IMR-90 (cell line): ENCODE measurements at regions not wholly inside any gene's neighbourhood (a gene's known extent, or its start where the extent isn't known, plus 50 kb on each side); places are given as distances from the start of the nearest gene placed in this dataset.

ENCODE experiments used
- ATAC-seq: fragments of 200-7000 bp; cut with Tn5 transposase; 2 replicates; pipeline ENCODE4 v1.9.1; 2020; ENCODE audit warnings: low read depth, mild to moderate bottlenecking, moderate library complexity
- BruUV-seq: library from RNA; stranded (reverse); fragments of 400-500 nt; replicated peaks from 2 replicates; lab custom pipeline; 2021; lab: Mats Ljungman, UMichigan
- CTCF ChIA-PET: fragments of 300-600 bp; formaldehyde crosslinking; extraction: SDS; loops from one replicate; lab custom pipeline; 2021; ENCODE audit warnings: antibody characterized with exemption; lab: Yijun Ruan, JAX
- POLR2A ChIA-PET: fragments of 300-600 bp; sonication (Branson Sonifier 250); formaldehyde crosslinking; loops from one replicate; lab custom pipeline; 2022; ENCODE audit warnings: antibody characterized with exemption; ENCODE audit not compliant: unreplicated experiment; lab: Charles Lee
- DNase-seq: peaks from one replicate; pipeline ENCODE4 v3.0.0; 2013
- H2AFZ ChIP-seq: replicated peaks from 2 replicates; pipeline ENCODE3; 2013; ENCODE audit warnings: low read length, mild to moderate bottlenecking; ENCODE audit not compliant: poor library complexity
- H2AK5ac ChIP-seq: 2 replicates; pipeline ENCODE4 v1.6.1; 2013; ENCODE audit warnings: low read depth, low read length, inconsistent platforms
- H2AK9ac ChIP-seq: replicated peaks from 2 replicates; pipeline ENCODE3; 2013; ENCODE audit warnings: mild to moderate bottlenecking, low read depth, low read length, moderate library complexity; ENCODE audit not compliant: poor library complexity
- H2BK120ac ChIP-seq: 2 replicates; pipeline ENCODE4 v1.6.1; 2013; ENCODE audit warnings: low read depth, low read length, inconsistent platforms
- H2BK15ac ChIP-seq: 3 replicates; pipeline ENCODE4 v1.6.1; 2013; ENCODE audit warnings: low read depth, low read length, inconsistent platforms
- H2BK20ac ChIP-seq: 2 replicates; pipeline ENCODE4 v1.6.1; 2013; ENCODE audit warnings: low read depth, mild to moderate bottlenecking, inconsistent platforms, low read length, moderate library complexity
- H2BK5ac ChIP-seq: 2 replicates; pipeline ENCODE4 v1.6.1; 2013; ENCODE audit warnings: mild to moderate bottlenecking, low read depth, low read length, inconsistent platforms; ENCODE audit not compliant: poor library complexity, severe bottlenecking
- H3K14ac ChIP-seq: replicated peaks from 2 replicates; pipeline ENCODE4 v1.6.1; 2013; ENCODE audit warnings: low read depth, low read length, inconsistent platforms
- H3K18ac ChIP-seq: 2 replicates; pipeline ENCODE4 v1.6.1; 2013; ENCODE audit warnings: low read depth, low read length, control low read depth
- H3K23ac ChIP-seq: 2 replicates; pipeline ENCODE4 v1.6.1; 2013; ENCODE audit warnings: low read depth, low read length, inconsistent platforms
- H3K27ac ChIP-seq: 2 replicates; pipeline ENCODE4 v1.5.1; 2013; ENCODE audit warnings: mild to moderate bottlenecking, control low read depth, low read length; ENCODE audit not compliant: insufficient read depth
- H3K27me3 ChIP-seq: 2 replicates; pipeline ENCODE4 v1.6.1; 2013; ENCODE audit warnings: low read length; ENCODE audit not compliant: control insufficient read depth, insufficient read depth
- H3K36me3 ChIP-seq: 2 replicates; pipeline ENCODE4 v1.6.1; 2013; ENCODE audit warnings: low read length, mixed read lengths; ENCODE audit not compliant: control insufficient read depth, insufficient read depth
- H3K4ac ChIP-seq: 2 replicates; pipeline ENCODE4 v1.6.1; 2013; ENCODE audit warnings: low read depth, low read length, inconsistent platforms
- H3K4me1 ChIP-seq: 2 replicates; pipeline ENCODE4 v1.6.1; 2013; ENCODE audit warnings: low read length, mixed read lengths; ENCODE audit not compliant: control insufficient read depth, insufficient read depth
- H3K4me2 ChIP-seq: 2 replicates; pipeline ENCODE4 v1.6.1; 2013; ENCODE audit warnings: low read depth, mild to moderate bottlenecking, control low read depth, low read length, moderate library complexity
- H3K4me3 ChIP-seq: 2 replicates; pipeline ENCODE4 v1.5.1; 2013; ENCODE audit warnings: low read depth, mild to moderate bottlenecking, control low read depth, low read length, moderate library complexity; ENCODE audit not compliant: insufficient read depth
- H3K56ac ChIP-seq: 2 replicates; pipeline ENCODE4 v1.6.1; 2013; ENCODE audit warnings: low read length, inconsistent platforms; ENCODE audit not compliant: insufficient read depth; ENCODE audit errors: extremely low read depth
- H3K79me1 ChIP-seq, 2 experiments: 2 replicates each; pipeline ENCODE4 v1.6.1; 2013; ENCODE audit warnings: low read length in 2 of 2, inconsistent platforms in 1 of 2, low read depth in 1 of 2
- H3K9ac ChIP-seq: 2 replicates; pipeline ENCODE4 v1.6.1; 2013; ENCODE audit warnings: low read depth, low read length, control low read depth
- H3K9me1 ChIP-seq: 2 replicates; pipeline ENCODE4 v1.6.1; 2013; ENCODE audit warnings: low read length, inconsistent platforms; ENCODE audit not compliant: insufficient read depth
- H3K9me3 ChIP-seq: 2 replicates; pipeline ENCODE4 v1.6.1; 2013; ENCODE audit warnings: low read length; ENCODE audit not compliant: control insufficient read depth, insufficient read depth
- H4K20me1 ChIP-seq: 2 replicates; pipeline ENCODE4 v1.6.1; 2013; ENCODE audit warnings: low read length, inconsistent platforms; ENCODE audit not compliant: insufficient read depth
- H4K5ac ChIP-seq: 2 replicates; pipeline ENCODE4 v1.6.1; 2013; ENCODE audit warnings: mild to moderate bottlenecking, low read depth, low read length, control low read depth
- H4K8ac ChIP-seq, 2 experiments: 2 replicates each; pipeline ENCODE4 v1.6.1; 2013; ENCODE audit warnings: low read depth in 2 of 2, low read length in 2 of 2, control low read depth in 1 of 2, inconsistent platforms in 1 of 2
- H4K91ac ChIP-seq: 2 replicates; pipeline ENCODE4 v1.6.1; 2013; ENCODE audit warnings: low read depth, low read length, inconsistent platforms; ENCODE audit not compliant: insufficient read depth
- BHLHE40 ChIP-seq: fragments of 150-350 bp; IDR thresholded peaks from 2 replicates; pipeline ENCODE4 v1.6.1; 2016; ENCODE audit warnings: mild to moderate bottlenecking, low read depth, low read length
- FOS ChIP-seq: fragments of 150-350 bp; IDR thresholded peaks from 2 replicates; pipeline ENCODE4 v1.6.1; 2016; ENCODE audit warnings: low read depth, low read length
- MAZ ChIP-seq: IDR thresholded peaks from 2 replicates; pipeline ENCODE4 v1.6.1; 2012; ENCODE audit warnings: low read depth, mild to moderate bottlenecking, low read length, improper control_type of control experiment, moderate library complexity, borderline replicate concordance
- NFE2L2 ChIP-seq: fragments of 150-350 bp; IDR thresholded peaks from 2 replicates; pipeline ENCODE4 v1.6.1; 2016; ENCODE audit warnings: low read depth, mild to moderate bottlenecking, low read length
- POLR2A ChIP-seq: IDR thresholded peaks from 2 replicates; pipeline ENCODE4 v1.6.1; 2012; ENCODE audit warnings: mild to moderate bottlenecking, low read depth, low read length
- RAD21 ChIP-seq: IDR thresholded peaks from 2 replicates; pipeline ENCODE4 v1.6.1; 2012; ENCODE audit warnings: low read length, improper control_type of control experiment
- RCOR1 ChIP-seq: IDR thresholded peaks from 2 replicates; pipeline ENCODE4 v1.6.1; 2012; ENCODE audit warnings: mild to moderate bottlenecking, low read length, improper control_type of control experiment; ENCODE audit not compliant: insufficient replicate concordance
- SMC3 ChIP-seq: fragments of 150-350 bp; IDR thresholded peaks from 2 replicates; pipeline ENCODE4 v1.6.1; 2016; ENCODE audit warnings: low read depth, mild to moderate bottlenecking, antibody characterized with exemption, low read length, moderate library complexity
- WGBS, 2 experiments: methylation state at CpG; one replicate each; pipeline versions ENCODE4 v1.1.5 to v1.1.7; 2013; ENCODE audit warnings: missing lambda C conversion rate in 2 of 2; ENCODE audit not compliant: insufficient read length in 1 of 2; ENCODE audit errors: extremely low coverage in 2 of 2; 5-methylcytosine and 5-hydroxymethylcytosine counted together
- dilution Hi-C: fragments of 300-500 bp; cut with HindIII; formaldehyde crosslinking; loops from one replicate; pipeline ENCODE4 v1.14.3; 2018; ENCODE audit warnings: low sequenced_read_pairs; ENCODE audit not compliant: unreplicated experiment
- in situ Hi-C: fragments of 300-500 bp; cut with MboI; formaldehyde crosslinking; loops from 3 replicates; pipeline ENCODE4 v1.14.3; 2019; ENCODE audit warnings: low sequenced_read_pairs, inconsistent platforms, mixed read lengths
- intact Hi-C: fragments of 100-400 bp; cut with micrococcal nuclease; formaldehyde crosslinking; loops from 2 replicates; pipeline ENCODE4 v1.10.0; 2022
- TF ChIP-seq, protein P1 (sequence below): conservative IDR thresholded peaks from 2 replicates; pipeline ENCODE4 v1.5.1; 2012; ENCODE audit warnings: mild to moderate bottlenecking, low read depth, low read length, improper control_type of control experiment
- TF ChIP-seq, protein P2 (sequence below): fragments of 150-350 bp; IDR thresholded peaks from 2 replicates; pipeline ENCODE4 v1.6.1; 2016; ENCODE audit warnings: low read depth, mild to moderate bottlenecking, low read length, moderate library complexity, borderline replicate concordance
- TF ChIP-seq, protein P3 (sequence below): fragments of 150-350 bp; IDR thresholded peaks from 2 replicates; pipeline ENCODE4 v1.6.1; 2017; ENCODE audit warnings: mild to moderate bottlenecking, antibody characterized with exemption, low read length, low read depth

DNA sequence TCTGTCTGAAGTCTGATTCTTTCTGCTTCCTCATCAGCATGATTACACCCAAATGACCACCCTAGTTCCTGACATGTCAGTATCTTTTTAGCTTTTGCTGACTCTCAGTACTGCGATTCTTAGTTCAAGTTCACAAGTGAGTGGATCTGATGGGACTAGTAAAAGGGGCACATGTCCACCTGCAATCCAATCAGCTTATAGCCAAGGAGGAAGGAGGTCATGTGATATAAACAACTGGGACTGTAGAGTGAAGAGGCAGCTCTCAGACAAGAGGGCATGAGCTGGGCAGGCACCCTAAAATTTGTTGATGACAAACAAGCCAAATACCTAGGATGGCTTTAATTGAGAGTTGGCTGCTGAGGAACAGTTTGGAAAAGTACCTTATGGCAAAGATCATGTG lies 68.1 kb upstream of the OTOGL start:
- BruUV-seq: no TSS peak
- Histone ChIP-seq H2BK5ac (no peak overlapping the region), H3K4ac (peak overlapping the region; percentile 35; the same call in 1 of the 2 replicates), H3K9ac (no peak overlapping the region), H2BK15ac (peak overlapping the region; percentile 79; the same call in 2 of the 3 replicates), H3K79me1 (no peaks in the 10 kb centered on the region; a peak in 1 of 4 replicates), H4K91ac (no peak overlapping the region), H3K27ac (no peak overlapping the region), H4K8ac (peak overlapping the region; percentile 24 to 34; a peak in 2 of 4 replicates), H2AK9ac (no peak overlapping the region), H2AK5ac (peak overlapping the region; percentile 45), H3K56ac (no peak overlapping the region), H4K20me1 (no peaks in the 10 kb centered on the region), H3K27me3 (no peaks in the 10 kb centered on the region), H2BK120ac (peak overlapping the region; percentile 14; the same call in 1 of the 2 replicates), H4K5ac (peak overlapping the region; percentile 29; the same call in 1 of the 2 replicates), H3K23ac (peak overlapping the region; percentile 65), H2AFZ (peak overlapping the region; percentile 74), H3K18ac (no peak overlapping the region; the same call in 1 of the 2 replicates), H3K9me1 (no peaks in the 10 kb centered on the region), H3K4me2 (no peak overlapping the region), H3K36me3 (no peaks in the 10 kb centered on the region), H3K14ac (peak overlapping the region; percentile 63; the same call in 1 of the 2 replicates), H3K4me3 (no peak overlapping the region), H2BK20ac (peak overlapping the region; percentile 66; the same call in 1 of the 2 replicates), H3K4me1 (0 out of 2 replicates have a peak, but pooled peaks cover 3% of the 10 kb centered on the region), H3K9me3 (peaks cover 3% of the 10 kb centered on the region; the same call in 1 of the 2 replicates)
- TF ChIP-seq BHLHE40 (no peak), RAD21 (no peak), POLR2A (no peak), SMC3 (no peak), FOS (no peak), NFE2L2 (no peak), RCOR1 (no peak), MAZ (no peak)
- TF ChIP-seq, protein P1, sequence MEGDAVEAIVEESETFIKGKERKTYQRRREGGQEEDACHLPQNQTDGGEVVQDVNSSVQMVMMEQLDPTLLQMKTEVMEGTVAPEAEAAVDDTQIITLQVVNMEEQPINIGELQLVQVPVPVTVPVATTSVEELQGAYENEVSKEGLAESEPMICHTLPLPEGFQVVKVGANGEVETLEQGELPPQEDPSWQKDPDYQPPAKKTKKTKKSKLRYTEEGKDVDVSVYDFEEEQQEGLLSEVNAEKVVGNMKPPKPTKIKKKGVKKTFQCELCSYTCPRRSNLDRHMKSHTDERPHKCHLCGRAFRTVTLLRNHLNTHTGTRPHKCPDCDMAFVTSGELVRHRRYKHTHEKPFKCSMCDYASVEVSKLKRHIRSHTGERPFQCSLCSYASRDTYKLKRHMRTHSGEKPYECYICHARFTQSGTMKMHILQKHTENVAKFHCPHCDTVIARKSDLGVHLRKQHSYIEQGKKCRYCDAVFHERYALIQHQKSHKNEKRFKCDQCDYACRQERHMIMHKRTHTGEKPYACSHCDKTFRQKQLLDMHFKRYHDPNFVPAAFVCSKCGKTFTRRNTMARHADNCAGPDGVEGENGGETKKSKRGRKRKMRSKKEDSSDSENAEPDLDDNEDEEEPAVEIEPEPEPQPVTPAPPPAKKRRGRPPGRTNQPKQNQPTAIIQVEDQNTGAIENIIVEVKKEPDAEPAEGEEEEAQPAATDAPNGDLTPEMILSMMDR: no peak
- TF ChIP-seq, protein P2, sequence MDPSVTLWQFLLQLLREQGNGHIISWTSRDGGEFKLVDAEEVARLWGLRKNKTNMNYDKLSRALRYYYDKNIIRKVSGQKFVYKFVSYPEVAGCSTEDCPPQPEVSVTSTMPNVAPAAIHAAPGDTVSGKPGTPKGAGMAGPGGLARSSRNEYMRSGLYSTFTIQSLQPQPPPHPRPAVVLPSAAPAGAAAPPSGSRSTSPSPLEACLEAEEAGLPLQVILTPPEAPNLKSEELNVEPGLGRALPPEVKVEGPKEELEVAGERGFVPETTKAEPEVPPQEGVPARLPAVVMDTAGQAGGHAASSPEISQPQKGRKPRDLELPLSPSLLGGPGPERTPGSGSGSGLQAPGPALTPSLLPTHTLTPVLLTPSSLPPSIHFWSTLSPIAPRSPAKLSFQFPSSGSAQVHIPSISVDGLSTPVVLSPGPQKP: no peak
- TF ChIP-seq, protein P3, sequence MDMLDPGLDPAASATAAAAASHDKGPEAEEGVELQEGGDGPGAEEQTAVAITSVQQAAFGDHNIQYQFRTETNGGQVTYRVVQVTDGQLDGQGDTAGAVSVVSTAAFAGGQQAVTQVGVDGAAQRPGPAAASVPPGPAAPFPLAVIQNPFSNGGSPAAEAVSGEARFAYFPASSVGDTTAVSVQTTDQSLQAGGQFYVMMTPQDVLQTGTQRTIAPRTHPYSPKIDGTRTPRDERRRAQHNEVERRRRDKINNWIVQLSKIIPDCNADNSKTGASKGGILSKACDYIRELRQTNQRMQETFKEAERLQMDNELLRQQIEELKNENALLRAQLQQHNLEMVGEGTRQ: no peak
- POLR2A ChIA-PET: no interaction called here
- dilution Hi-C loops (no loop called here), intact Hi-C loops (no loop called here), in situ Hi-C loops (no loop called here)
- CTCF ChIA-PET: interaction anchor here (1.0 kb wide), 1 partner anchor 9 kb away, joined by 4 read pairs; no protein-coding TSS in a partner anchor
- no CpG with 5 or more reads among the region's 1 CpG for WGBS, 2 experiments
- no peak for ATAC-seq
- no peak for DNase-seq
